ENCODE measurements at regions not wholly inside any gene's neighbourhood (a gene's known extent, or its start where the extent isn't known, plus 50 kb on each side); places are given as distances from the start of the nearest gene placed in this dataset.

DNA sequence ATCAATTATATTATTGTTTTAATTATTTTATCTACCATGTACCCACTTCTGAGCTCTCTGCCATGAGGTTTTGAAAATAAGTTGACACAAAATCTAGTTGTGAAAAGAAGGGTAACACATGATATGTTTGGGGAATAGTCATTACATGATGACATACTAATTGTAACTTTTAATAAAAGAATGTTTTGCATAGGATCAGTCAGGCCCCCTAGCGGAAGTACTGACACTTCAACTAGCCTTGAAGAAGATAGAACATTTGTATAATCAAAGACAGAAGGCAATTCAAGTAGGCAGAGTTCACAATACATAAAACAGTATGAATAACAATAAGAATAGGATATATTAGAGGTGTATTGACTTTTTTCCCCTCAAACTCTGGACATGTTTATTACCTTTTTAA, 1191.0 kb upstream of the AGA start:
- no peak for DNase-seq

DNA sequence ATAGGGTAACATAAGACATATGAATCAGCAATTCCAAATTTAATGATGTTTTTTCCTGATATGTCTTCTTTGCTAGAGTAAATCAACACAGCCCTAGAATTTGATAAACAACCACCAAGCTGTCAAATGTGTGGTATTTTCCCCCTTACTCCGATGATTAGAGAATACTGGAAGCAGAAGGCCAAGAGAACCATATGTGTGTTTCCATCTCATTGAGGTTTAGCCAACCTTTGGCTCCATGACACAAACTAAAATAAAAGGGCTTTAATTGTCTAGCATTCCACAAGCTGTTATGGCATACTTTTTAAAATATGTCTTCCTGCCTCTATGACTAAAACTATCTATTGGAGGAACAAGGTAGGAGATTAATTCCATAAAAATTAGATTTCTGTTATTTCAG, 1222.4 kb upstream of the AGA start:
- DNase-seq: no peak

DNA sequence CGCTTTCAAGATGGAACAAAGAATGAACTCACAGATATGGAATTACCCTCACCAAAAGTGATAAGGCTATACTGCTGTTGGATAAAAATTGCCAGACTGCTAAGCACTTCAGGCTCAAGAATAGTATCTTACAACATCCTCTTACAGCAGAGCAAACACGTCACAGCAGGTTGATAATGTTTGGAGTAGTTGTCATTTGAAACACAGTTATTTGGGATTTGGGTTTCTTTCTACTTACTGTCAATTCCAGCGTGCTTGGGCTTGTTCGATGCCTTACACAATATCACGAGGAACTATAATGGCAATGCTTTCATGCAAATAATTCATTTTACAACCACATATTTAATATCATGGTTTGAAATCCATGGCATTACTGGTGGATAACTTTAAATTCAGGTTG, 1223.7 kb upstream of the AGA start:
- DNase-seq: no peak

DNA sequence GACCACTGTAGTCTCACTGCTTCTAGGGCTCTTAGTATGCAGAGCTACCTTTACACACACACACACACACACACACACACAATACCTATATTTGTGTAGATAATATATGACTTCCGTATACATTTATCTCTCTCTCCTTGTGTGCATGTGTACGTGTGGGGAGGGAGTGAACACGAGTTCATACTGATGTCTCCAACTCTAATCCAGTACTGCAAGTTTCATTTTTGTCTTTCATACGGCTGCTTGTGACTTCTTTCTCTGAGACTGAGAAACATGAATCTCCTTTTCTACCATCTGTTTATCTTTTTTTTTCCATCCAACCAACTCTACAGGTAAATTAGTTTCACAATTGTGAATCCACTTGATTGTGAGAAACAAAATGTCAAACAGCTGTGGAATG, 1229.5 kb upstream of the AGA start:
- no peak for DNase-seq

DNA sequence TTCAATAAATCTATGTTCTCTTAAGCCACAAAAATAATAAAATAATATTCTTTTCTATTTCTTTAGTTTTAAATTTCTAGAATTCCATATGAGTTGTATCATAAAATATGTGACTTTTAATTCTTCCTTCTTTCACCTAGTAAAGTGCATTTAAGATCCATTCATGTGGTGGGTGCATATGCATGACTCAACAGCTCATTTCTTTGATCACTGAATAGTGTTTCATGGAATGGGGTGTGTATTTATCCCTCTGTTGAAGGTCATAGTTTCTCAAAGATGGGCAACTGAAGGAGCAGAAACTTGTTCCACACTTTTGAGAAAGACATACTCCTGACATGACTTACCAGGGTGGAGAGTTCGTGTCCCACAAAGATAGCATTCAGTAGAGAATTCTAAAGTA, 1230.3 kb upstream of the AGA start:
- DNase-seq: no peak

DNA sequence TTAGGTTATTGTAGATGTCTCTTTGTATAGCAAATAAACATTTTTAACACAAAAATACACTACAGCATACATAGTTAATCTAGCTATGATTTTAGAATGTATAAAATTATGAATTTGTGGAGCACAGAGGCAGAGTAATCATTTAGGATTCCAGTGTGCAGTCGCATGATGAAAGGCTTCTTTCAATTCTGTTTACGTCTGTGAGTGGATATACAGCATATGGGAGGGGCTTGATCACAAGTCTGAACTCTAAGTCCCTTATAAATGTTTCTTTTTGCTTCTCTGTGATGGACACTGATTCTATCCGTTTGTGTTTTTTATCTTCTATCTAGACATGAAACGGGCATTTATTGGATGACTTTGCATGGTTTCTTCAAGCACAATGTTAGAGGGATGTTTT, 1239.6 kb upstream of the AGA start:
- no peak for DNase-seq

DNA sequence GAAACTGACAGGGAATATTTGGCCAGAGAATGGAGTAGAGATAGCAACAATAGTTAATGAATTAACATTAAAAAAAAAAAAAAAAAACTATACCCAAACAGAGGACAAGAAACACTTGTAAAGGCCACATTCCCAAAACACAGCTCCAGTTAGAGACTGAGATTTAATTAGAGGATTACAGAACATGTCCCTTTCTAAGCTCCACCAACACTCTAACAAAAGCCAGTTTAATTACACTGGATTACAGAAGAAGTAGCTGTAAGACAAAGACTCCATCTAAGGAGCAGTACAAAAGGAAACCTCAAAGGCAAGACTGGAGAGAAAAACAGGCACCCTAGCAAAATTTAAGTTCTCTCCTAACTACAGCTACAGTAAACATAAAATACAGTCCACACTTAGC, 1247.7 kb upstream of the AGA start:
- no peak for DNase-seq

DNA sequence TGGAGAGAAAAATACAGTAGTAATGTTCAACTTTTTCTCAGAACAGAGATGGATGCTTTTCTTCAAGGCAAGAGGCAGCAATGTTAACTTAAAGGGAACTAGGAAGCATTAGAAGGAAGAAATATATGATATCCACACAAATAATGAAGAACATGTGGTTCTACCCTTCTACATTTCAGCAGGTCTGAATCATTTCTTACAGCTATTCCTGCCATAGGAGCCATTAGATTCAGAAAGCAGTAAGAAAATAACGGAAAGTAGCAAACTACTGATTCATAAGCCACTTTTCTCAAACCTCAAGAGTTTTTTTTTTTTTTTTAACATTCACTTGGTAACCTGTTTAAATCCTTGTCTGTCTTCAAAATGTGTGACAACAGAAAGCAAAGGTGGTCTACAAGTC, 1251.6 kb upstream of the AGA start:
- DNase-seq: no peak

DNA sequence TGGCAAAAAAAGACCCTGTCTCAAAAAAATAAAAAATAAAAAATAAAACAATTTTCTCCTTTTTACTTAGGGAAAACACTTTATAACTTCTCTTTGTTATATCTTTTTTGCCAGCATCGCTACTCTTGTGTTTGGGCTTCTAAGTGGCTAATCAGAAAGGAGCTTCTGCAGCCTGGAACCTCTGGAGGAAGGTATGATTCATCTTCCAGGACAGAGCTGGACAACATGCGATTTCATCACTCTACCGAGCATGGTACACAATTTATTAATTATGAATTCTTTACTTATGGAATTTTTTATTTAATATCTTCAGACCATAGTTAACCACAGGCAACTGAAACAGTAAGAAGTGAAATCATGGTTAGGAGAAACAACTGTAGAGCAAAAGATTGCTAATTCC, 1254.3 kb upstream of the AGA start:
- no peak for DNase-seq

DNA sequence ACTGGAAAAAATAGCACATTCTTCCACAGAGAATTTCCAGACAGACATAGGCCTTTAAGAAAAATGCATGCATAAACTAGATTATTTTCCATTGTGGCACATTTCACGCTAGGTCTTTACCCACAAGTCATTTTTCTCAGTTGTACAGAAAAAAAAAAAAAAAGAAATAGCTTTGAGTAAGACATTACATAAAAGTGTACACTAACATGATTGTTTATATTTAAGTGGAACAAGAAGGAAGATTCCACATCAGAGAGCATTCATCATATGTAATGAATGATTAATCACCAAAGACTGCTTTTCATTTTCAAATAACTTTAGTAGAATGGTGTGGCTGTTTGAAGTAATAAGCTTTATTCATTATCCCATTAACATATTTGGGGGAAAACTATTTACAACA, 1270.2 kb upstream of the AGA start:
- no peak for DNase-seq

DNA sequence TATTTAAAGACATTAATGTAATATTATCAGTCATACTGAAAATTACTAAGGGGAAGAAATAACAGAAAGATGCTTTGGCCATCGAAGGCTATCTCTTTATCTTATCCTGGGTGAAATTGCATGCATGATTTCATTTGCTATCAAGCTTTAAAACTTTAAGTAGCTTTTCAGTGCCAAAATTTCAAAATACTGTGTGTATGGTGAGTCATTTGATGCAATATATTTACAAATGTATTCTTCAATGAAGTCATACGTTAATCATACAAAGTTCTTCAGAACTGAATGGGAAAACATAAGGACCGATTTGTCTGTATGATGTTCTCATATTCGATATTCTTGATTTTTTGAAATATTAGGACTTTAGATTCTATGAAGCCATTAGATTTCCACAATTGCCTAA, 1295.8 kb upstream of the AGA start:
- DNase-seq: no peak

DNA sequence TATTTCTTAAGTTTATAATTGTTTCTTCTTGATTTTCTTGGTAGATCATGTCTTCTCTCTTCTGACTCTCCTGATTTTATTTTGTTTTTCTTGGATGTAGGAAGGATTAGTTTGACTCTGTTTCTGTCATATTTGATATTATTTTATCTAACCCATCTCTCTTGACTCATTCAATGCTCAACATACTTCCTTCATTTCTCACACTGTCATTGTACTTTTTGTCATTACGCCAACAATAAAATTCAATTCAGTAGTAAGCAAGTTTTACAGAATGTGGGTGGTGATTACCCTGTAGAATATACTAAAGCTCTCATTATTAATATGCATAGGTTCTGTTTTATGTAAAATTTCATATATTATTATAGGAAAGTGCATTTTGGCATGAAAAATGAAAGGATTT, 1303.0 kb upstream of the AGA start:
- DNase-seq: no peak

DNA sequence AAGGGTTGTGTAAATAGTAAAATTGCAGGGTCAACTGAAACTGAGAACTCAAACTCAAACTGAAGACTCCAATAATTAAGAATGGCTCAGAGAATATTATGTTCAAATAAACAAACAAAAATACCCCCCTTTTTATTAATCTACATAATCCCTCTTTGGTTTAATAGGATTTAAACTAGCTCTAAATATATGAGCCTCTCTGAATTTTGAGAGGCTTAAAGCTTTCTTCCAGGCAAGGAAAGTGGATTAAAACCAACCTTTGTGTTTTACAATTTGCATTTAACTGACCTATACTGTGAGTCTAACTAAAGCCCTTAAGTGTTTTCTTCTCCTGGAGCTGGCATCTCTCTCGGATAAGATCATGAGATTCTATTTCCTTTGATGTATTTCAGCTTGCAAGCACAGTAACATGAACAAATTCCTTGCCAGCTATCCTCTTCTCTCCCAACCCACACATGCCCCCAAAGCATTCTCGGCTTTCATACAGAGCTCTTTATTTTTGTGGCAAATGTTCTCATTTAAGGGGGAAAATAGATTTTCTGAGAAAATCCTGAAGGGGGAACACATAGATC, 1310.8 kb upstream of the AGA start:
- no peak for DNase-seq

DNA sequence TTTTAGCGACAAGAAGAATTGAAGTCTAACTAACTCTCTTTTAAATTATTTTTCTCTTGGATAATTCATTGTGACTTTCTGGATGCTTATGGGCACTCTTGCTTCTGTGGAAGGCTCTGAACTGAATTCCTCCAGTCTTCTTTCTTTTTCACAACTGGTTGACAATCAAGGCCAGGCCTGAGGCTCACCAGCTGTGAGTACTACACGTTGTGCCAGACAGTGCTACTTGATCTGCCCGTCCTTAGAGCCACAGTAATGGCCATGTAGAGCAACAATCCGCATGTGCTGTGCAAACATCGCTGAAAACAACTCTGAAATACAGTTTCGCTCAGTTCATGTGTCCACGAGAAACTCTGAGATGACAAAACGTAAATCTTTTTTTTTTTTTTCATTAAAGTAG, 1336.3 kb upstream of the AGA start:
- no peak for DNase-seq

DNA sequence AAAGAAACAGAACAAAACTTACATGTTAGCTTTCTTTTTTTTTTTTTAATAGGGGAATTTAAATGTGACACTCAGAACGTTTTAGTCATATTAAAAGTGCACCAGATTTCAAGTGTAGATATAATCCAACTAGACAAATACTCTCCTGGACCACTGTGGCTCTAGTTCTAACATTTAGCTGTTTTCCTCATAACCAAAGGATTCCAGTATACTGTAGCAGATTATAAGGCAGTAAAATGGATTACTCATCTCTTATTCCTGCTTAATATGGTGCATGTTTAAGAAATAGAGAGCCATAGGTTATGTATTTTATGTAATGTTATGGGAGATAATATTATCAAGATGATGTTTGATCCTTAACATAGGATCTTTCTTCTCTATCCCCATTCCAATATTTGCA, 1339.5 kb upstream of the AGA start:
- no peak for DNase-seq

DNA sequence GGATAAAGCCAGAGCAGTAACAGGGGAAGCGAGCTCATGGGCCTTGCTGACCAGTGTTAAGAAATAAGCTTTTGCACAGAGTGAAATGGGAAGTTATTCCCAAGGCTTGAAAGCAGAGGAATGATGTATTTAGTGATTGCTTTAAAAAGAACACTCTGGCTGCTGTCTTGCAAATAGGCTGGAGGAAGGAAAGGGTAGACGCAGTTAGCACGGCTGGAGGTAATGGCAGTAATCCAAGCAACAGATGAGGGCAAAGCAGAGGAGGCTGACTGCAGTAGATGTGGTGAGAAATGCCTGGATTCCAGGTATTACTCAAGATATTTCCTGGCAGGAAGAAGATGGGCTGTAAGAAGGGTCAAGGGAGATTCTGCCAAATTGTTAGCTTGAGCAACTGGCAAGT, 1342.3 kb upstream of the AGA start:
- DNase-seq: no peak

DNA sequence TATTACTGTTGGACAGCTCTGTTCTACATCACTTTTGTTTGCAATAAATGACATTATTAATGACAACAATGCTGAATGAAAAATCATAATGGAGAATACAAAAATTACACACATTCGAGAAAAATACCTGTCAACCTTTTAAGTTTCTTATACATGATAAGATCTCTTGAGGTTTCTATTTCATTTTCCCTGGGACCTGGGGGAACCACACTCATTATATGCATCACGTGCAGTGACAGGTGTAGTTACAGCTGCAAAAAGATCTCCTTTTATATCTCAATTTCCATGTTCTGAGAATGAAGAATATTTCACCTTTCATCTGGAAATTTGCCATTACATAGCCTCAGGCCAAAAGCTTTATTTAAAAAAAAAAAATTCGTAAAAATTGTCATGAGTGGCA, 1347.0 kb upstream of the AGA start:
- no peak for DNase-seq

DNA sequence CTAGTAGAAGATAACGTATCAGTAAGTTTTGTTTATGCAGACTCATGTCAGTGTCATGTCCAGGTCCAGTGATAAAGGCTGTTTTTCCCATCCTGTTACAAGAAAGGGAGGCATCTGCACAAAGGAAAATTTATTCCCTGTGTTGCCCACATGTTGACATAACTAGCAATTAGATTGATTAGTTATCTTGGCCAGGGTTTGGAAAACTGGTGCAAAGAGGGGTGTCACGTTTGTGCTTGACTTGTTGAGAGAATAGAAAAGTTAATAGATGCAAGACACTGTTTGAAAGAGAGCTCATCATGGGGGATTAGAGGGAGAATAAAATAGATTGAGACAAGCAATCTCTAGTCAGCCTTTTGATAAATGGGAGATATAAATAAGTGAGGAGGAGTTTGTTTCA, 1357.0 kb upstream of the AGA start:
- no peak for DNase-seq

DNA sequence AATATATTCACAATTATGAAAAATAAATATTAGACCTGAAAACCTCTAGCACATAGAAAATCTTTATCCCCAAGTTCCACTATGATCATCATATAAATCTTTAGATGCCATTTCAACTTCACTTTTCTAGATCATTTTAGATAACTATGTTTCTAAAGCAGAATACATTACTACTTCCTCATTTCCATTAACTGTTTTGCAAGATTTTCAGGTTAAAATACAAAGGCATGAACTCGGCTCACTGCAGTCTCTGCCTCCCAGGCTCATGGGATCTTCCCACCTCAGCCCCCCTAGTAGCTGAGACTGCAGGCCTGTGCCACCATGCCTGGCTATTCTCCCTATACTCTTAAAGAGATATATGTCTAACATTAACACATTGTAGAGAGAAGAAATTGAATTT, 1365.9 kb upstream of the AGA start:
- no peak for DNase-seq

DNA sequence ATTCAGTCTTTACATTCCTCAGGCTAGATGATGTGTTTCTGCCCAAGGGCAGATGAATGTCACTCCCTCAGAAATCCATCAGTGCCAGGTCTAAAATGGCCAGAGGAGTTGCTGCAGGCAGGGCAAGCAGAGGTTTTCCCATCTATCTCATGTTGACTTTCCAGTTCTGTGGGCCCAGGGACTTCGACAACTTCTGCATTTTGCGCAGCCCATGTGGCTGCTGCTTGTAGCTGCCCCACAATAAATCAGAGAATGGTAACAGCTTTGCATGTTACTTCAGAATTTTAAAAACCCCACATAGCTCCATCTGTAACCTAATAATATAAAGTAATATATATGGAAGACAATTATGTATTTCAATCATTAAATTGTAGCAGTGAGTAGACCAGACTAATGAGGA, 1367.7 kb upstream of the AGA start:
- DNase-seq: no peak

DNA sequence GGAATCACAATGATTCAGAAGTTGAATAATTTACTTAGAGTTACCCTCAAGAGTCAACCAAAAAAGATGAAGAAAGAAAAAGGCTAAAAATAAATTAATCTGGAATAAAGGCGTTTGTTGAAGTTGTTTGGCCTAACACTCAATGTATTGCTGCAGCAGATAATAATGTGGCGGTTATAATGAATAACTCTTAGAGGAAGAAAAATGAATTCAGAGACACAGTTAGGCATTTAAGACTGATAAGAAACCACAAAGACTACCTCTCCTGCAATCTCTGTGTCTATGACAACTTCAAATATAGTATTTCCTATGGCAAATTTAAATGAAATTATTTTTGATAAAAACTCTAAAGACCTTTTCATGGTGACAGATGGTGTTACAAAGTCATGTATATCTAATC, 1369.1 kb upstream of the AGA start:
- no peak for DNase-seq

DNA sequence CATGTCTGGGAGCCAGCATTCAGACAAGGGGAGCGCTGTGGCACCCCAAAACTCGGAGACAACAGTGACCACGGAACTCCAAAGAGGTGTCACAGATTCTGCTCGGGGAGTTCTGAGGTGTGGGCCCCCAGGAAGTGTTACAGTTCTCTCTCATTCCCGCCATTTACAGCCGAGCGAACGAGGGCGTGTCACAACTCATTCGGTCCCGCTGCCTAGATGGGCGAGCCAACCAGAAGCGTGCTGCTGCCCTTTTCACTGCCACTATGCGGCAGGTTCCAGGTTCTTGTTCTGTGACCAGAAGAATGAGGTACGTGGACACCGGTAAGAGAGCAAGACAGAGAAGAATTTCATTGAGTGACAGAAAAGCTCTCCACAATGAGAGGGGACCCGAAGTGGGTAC, 1370.6 kb upstream of the AGA start:
- no peak for DNase-seq

DNA sequence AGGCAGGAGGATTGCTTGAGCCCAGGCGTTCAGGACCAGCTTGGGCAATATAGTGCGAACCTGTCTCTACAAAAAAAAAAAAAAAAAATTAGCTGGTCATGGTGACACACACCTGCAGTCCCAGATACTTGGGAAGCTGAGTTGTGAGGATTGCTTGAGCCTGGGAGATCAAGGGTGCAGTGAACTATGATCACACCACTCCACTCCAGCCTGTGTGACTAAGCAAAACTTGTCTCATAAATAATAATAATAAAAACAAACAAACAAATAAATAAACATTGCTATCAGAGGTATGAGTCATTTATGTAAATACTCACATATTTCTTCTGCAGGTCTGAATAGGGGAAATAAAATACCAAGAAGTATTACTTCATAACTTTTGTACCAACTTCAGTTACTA, 1372.7 kb upstream of the AGA start:
- no peak for DNase-seq

DNA sequence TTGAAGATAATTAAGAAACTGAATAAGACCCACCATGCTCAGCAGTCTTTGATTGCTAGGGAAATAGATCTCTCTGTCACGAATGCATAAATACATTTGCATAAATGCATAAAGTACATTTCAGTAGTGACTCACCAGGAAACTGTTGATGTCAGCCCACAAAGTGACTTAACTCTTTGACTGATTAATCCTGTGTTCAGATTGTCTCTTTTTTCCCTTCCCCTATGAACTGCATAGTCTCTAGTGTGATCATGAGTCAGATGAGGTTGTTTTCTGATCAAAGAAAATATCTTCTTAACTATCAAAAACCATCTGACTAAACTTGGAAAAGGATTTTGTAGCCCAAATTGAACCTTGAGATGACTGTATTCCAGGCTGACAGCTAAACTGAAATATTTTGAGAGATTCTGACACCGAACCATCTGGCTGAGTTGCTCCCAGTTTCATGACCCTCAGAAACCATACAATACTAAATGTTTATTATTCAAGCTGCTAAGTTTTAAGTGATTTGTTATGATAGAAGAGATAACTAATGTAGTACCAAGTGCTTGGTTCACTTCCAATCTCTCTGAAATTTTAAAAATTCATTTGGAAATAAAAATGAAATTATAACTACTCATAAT, 1381.5 kb upstream of the AGA start:
- DNase-seq: no peak

DNA sequence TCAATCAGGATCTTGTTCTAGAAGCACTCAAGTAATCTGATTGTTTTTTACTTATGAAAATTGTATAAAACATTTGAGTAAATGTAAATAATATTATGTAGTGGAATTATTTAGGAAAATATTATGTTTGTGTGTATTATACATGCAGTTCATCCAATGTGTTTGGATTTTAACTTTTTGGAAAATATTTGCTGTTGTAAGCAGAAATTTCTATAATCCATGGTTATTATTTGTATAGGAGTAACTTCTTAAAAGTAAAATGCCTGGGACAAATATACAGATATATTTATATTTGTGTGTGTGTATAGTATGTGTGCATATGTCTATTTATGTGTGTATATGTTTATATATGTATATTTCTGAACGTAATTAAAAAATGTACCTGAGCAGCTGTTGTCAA, 1394.6 kb upstream of the AGA start:
- no peak for DNase-seq

DNA sequence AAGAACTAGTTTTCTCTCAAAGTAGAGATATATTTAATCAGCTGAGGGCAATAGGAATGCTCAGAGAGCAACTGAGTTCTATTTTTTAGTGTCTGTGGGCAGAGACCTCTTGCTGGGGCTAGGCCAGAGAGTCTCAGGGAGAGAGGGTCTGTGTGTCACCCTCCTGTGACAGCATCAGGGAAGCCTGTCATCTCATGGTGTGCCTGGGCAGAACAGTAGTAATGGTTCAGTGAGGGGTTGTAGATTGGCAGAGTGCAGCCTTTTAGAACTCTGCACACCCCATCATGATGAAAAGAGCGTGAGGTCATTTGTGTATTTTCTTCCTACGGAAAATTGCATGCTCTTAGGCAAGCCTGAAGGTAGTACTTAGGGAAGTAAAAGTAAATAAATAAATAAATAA, 1396.5 kb upstream of the AGA start:
- no peak for DNase-seq
